ENCODE measurements at regions not wholly inside any gene's neighbourhood (a gene's known extent, or its start where the extent isn't known, plus 50 kb on each side); places are given as distances from the start of the nearest gene placed in this dataset.

- DNase-seq (ENCODE audit: low spot score): no peak
These were observed 451.4 kb upstream of the C9orf72 start for GRCh38 chr9:28024676-28025075.

- DNase-seq (ENCODE audit: low spot score): no peak
These were observed 451.9 kb upstream of the C9orf72 start for GRCh38 chr9:28025186-28025585.

GRCh38 chr9:28031521-28032267 lies 458.4 kb upstream of the C9orf72 start:
- DNase-seq (ENCODE audit: low spot score): no peak

- no peak for DNase-seq (ENCODE audit: low spot score)
These were observed 458.9 kb upstream of the C9orf72 start for GRCh38 chr9:28032268-28032590.

GRCh38 chr9:28034242-28034641 lies 461.0 kb upstream of the C9orf72 start:
- DNase-seq (ENCODE audit: low spot score): no peak

- no peak for DNase-seq (ENCODE audit: low spot score)
These were observed 464.7 kb upstream of the C9orf72 start for GRCh38 chr9:28037968-28038367.

GRCh38 chr9:28045051-28045450 lies 471.8 kb upstream of the C9orf72 start:
- no peak for DNase-seq (ENCODE audit: low spot score)

GRCh38 chr9:28050046-28050445 lies 476.8 kb upstream of the C9orf72 start:
- no peak for DNase-seq (ENCODE audit: low spot score)

GRCh38 chr9:28050941-28051340 lies 477.7 kb upstream of the C9orf72 start:
- no peak for DNase-seq (ENCODE audit: low spot score)

GRCh38 chr9:28051559-28052503 lies 478.6 kb upstream of the C9orf72 start:
- no peak for DNase-seq (ENCODE audit: low spot score)

- no peak for DNase-seq (ENCODE audit: low spot score)
These were observed 480.0 kb upstream of the C9orf72 start for GRCh38 chr9:28053096-28053777.

- DNase-seq (ENCODE audit: low spot score): no peak
These were observed 482.7 kb upstream of the C9orf72 start for GRCh38 chr9:28056006-28056405.

- DNase-seq (ENCODE audit: low spot score): no peak
These were observed 483.2 kb upstream of the C9orf72 start for GRCh38 chr9:28056466-28056865.

GRCh38 chr9:28059192-28059591 lies 485.9 kb upstream of the C9orf72 start:
- DNase-seq (ENCODE audit: low spot score): no peak

GRCh38 chr9:28064241-28064815 lies 491.0 kb upstream of the C9orf72 start:
- DNase-seq (ENCODE audit: low spot score): no peak

- no peak for DNase-seq (ENCODE audit: low spot score)
These were observed 500.0 kb upstream of the C9orf72 start for GRCh38 chr9:28073270-28073669.

GRCh38 chr9:28079677-28080076 lies 506.4 kb upstream of the C9orf72 start:
- no peak for DNase-seq (ENCODE audit: low spot score)

- no peak for DNase-seq (ENCODE audit: low spot score)
These were observed 509.4 kb upstream of the C9orf72 start for GRCh38 chr9:28082671-28083070.

GRCh38 chr9:28086881-28087280 lies 513.6 kb upstream of the C9orf72 start:
- no peak for DNase-seq (ENCODE audit: low spot score)

GRCh38 chr9:28092981-28093936 lies 520.0 kb upstream of the C9orf72 start:
- DNase-seq (ENCODE audit: low spot score): no peak

- no peak for DNase-seq (ENCODE audit: low spot score)
These were observed 528.2 kb upstream of the C9orf72 start for GRCh38 chr9:28101509-28101908.

Measured in HuH-7.5 (cell line).